Daoy (cell line): ENCODE measurements at regions not wholly inside any gene's neighbourhood (a gene's known extent, or its start where the extent isn't known, plus 50 kb on each side); places are given as distances from the start of the nearest gene placed in this dataset.

Experiments used
- DNase-seq: peaks from one replicate; pipeline ENCODE4 v3.0.0-alpha.2; 2015; ENCODE audit warnings: low read depth

- DNase-seq: no peak
Measured at GRCh38 chr11:116642481-116642880, 130.3 kb downstream of the BUD13 start.

GRCh38 chr11:116641561-116642045 is 131.2 kb downstream of the BUD13 start:
- DNase-seq: peak; percentile 47

GRCh38 chr11:116640641-116641402 is 132.0 kb downstream of the BUD13 start:
- no peak for DNase-seq

GRCh38 chr11:116638463-116638862 is 134.3 kb downstream of the BUD13 start:
- no peak for DNase-seq

GRCh38 chr11:116637766-116638165 is 135.0 kb downstream of the BUD13 start:
- DNase-seq: no peak

GRCh38 chr11:116636341-116636929 is 136.4 kb downstream of the BUD13 start:
- no peak for DNase-seq

GRCh38 chr11:116631201-116631600 is 141.6 kb downstream of the BUD13 start:
- no peak for DNase-seq

GRCh38 chr11:116618461-116618860 is 154.3 kb downstream of the BUD13 start:
- DNase-seq: no peak

GRCh38 chr11:116615211-116615865 is 157.4 kb downstream of the BUD13 start:
- no peak for DNase-seq

- no peak for DNase-seq
Measured at GRCh38 chr11:116614306-116615210, 158.2 kb downstream of the BUD13 start.

- DNase-seq: no peak
Measured at GRCh38 chr11:116613206-116613875, 159.4 kb downstream of the BUD13 start.

GRCh38 chr11:116611998-116612620 is 160.7 kb downstream of the BUD13 start:
- no peak for DNase-seq

GRCh38 chr11:116610190-116610589 is 162.6 kb downstream of the BUD13 start:
- no peak for DNase-seq

GRCh38 chr11:116607027-116607426 is 165.8 kb downstream of the BUD13 start:
- DNase-seq: no peak

- peak; percentile 64 for DNase-seq
Measured at GRCh38 chr11:116605543-116606459, 167.0 kb downstream of the BUD13 start.

- DNase-seq: no peak
Measured at GRCh38 chr11:116603728-116604323, 169.0 kb downstream of the BUD13 start.

- DNase-seq: no peak
Measured at GRCh38 chr11:116602637-116602942, 170.2 kb downstream of the BUD13 start.

- peak; percentile 79 for DNase-seq
Measured at GRCh38 chr11:116601814-116602636, 170.8 kb downstream of the BUD13 start.

GRCh38 chr11:116600930-116601329 is 171.9 kb downstream of the BUD13 start:
- DNase-seq: peak; percentile 33
